DND-41 (cell line): ENCODE measurements at regions not wholly inside any gene's neighbourhood (a gene's known extent, or its start where the extent isn't known, plus 50 kb on each side); places are given as distances from the start of the nearest gene placed in this dataset.
A peak's percentile ranks its signal among the peaks of the same experiment; 100 is the strongest.

Experiments used
- ATAC-seq: fragments of 200-7000 bp; cut with Tn5 transposase; 3 replicates; pipeline ENCODE4 v1.9.1; 2021; ENCODE audit warnings: low read depth; ENCODE audit not compliant: insufficient read depth
- DNase-seq: peaks from one replicate; pipeline ENCODE4 v3.0.0-alpha.2; 2020
- H2AFZ ChIP-seq: 2 replicates; pipeline ENCODE4 v1.6.0; 2012; ENCODE audit warnings: low read depth, low read length
- H3K27ac ChIP-seq: 2 replicates; pipeline ENCODE4 v1.5.1; 2012; ENCODE audit warnings: low read length, inconsistent platforms
- H3K27me3 ChIP-seq: fragments of 200-600 bp; sonication (generic); 2 replicates; pipeline ENCODE4 v1.6.0; 2012; ENCODE audit warnings: low read length, mild to moderate bottlenecking, inconsistent platforms; ENCODE audit not compliant: insufficient read depth, poor library complexity
- H3K36me3 ChIP-seq: 2 replicates; pipeline ENCODE4 v1.5.1; 2012; ENCODE audit warnings: low read length, inconsistent platforms; ENCODE audit not compliant: insufficient read depth
- H3K4me1 ChIP-seq: 2 replicates; pipeline ENCODE4 v1.5.1; 2012; ENCODE audit warnings: mild to moderate bottlenecking, low read length; ENCODE audit not compliant: insufficient read depth
- H3K4me2 ChIP-seq: 2 replicates; pipeline ENCODE4 v1.6.0; 2012; ENCODE audit warnings: mild to moderate bottlenecking, moderate library complexity, low read length, inconsistent platforms; ENCODE audit not compliant: insufficient read depth
- H3K4me3 ChIP-seq, 2 experiments: fragments of 200-600 bp in 1 of 2; shearing (Covaris generic) in 1 of 2; 2 replicates each; pipeline ENCODE4 v1.5.1; 2012 to 2016; ENCODE audit warnings: inconsistent platforms in 2 of 2, low read length in 2 of 2, mild to moderate bottlenecking in 2 of 2, low read depth in 1 of 2, moderate library complexity in 1 of 2
- H3K79me2 ChIP-seq: 2 replicates; pipeline ENCODE4 v1.6.0; 2012; ENCODE audit warnings: low read length, inconsistent platforms; ENCODE audit not compliant: insufficient read depth
- H3K9ac ChIP-seq: 2 replicates; pipeline ENCODE4 v1.6.0; 2012; ENCODE audit warnings: low read depth, mild to moderate bottlenecking, inconsistent platforms, low read length, moderate library complexity
- H3K9me3 ChIP-seq: 2 replicates; pipeline ENCODE4 v1.5.1; 2012; ENCODE audit warnings: low read length, moderate library complexity, mild to moderate bottlenecking, inconsistent platforms; ENCODE audit not compliant: insufficient read depth, severe bottlenecking
- H4K20me1 ChIP-seq: 2 replicates; pipeline ENCODE4 v1.6.0; 2012; ENCODE audit warnings: low read length; ENCODE audit not compliant: insufficient read depth
- EZH2 ChIP-seq: IDR thresholded peaks from 3 replicates; pipeline ENCODE4 v1.6.1; 2012; ENCODE audit warnings: borderline replicate concordance, low read depth, mild to moderate bottlenecking, moderate library complexity, low read length, inconsistent platforms; ENCODE audit not compliant: severe bottlenecking
- TF ChIP-seq, protein P1 (sequence below): IDR thresholded peaks from 2 replicates; pipeline ENCODE4 v1.5.1; 2012; ENCODE audit warnings: borderline replicate concordance, low read length, moderate library complexity, mild to moderate bottlenecking; ENCODE audit not compliant: poor library complexity, severe bottlenecking; ENCODE audit errors: extremely low read depth

DNA sequence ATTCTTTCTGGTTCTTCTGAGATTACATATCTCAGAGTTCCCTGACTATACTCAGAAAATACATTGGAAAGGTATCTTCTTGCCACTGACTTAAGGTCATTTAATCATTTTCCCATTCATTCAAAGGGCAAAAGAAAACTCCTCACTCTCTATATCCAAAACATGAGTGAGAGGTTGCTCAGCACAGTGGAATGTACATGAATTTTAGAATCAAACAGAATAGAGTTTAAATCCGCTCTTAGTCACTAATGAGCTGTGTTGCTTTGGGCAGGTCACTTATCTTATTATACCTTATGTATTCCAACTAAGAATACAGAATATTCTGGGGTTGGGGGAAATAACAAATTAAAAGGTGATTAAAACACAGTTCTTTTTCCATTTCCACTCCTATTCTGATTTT is 452.6 kb upstream of the KLF12 start:
- no peaks in the 10 kb centered on the region for H4K20me1 ChIP-seq
- H2AFZ ChIP-seq, result no peak overlapping the region
- no peaks in the 10 kb centered on the region for H3K9me3 ChIP-seq
- ATAC-seq (no peak), DNase-seq (no peak)
- no peak overlapping the region for H3K4me3 ChIP-seq
- H3K27ac ChIP-seq, result no peak overlapping the region
- no peaks in the 10 kb centered on the region for H3K79me2 ChIP-seq
- H3K27me3 ChIP-seq, result no peaks in the 10 kb centered on the region
- H3K4me2 ChIP-seq, result no peak overlapping the region
- TF ChIP-seq, protein P1, sequence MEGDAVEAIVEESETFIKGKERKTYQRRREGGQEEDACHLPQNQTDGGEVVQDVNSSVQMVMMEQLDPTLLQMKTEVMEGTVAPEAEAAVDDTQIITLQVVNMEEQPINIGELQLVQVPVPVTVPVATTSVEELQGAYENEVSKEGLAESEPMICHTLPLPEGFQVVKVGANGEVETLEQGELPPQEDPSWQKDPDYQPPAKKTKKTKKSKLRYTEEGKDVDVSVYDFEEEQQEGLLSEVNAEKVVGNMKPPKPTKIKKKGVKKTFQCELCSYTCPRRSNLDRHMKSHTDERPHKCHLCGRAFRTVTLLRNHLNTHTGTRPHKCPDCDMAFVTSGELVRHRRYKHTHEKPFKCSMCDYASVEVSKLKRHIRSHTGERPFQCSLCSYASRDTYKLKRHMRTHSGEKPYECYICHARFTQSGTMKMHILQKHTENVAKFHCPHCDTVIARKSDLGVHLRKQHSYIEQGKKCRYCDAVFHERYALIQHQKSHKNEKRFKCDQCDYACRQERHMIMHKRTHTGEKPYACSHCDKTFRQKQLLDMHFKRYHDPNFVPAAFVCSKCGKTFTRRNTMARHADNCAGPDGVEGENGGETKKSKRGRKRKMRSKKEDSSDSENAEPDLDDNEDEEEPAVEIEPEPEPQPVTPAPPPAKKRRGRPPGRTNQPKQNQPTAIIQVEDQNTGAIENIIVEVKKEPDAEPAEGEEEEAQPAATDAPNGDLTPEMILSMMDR, result no peak
- no peak for TF ChIP-seq EZH2
- no peaks in the 10 kb centered on the region for H3K36me3 ChIP-seq
- no peak overlapping the region for H3K9ac ChIP-seq
- no peaks in the 10 kb centered on the region for H3K4me1 ChIP-seq

DNA sequence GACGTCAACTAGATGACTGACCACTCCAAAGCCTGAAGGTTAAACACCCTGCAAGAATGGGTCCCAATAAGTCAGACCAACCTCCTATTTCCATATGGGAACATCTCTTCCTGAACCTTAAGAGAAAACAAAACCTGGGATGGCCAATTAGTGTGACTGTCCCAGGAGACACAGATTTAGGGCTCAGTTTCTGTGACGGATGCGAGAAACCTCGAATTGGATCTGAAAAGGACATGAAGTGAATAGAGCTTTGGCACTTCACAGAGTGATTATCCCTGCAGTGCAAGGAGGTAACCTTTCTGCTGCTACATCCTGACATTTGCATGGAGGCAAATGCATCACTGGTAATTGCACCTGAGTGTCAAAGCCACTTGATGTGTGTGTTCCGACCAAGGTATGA is 442.2 kb upstream of the KLF12 start:
- Histone ChIP-seq H3K79me2 (no peaks in the 10 kb centered on the region), H3K4me1 (0 out of 2 replicates have a peak, but pooled peaks cover 2% of the 10 kb centered on the region), H3K4me3 (no peak overlapping the region), H3K36me3 (no peaks in the 10 kb centered on the region), H3K9me3 (no peaks in the 10 kb centered on the region), H3K9ac (no peak overlapping the region), H3K4me2 (no peak overlapping the region), H2AFZ (no peak overlapping the region), H3K27me3 (peaks cover 9% of the 10 kb centered on the region), H4K20me1 (no peaks in the 10 kb centered on the region), H3K27ac (no peak overlapping the region)
- TF ChIP-seq, protein P1, result no peak
- TF ChIP-seq EZH2, result no peak
- DNase-seq (no peak), ATAC-seq (no peak)

GRCh38 chr13:74575729-74576125 is 441.5 kb upstream of the KLF12 start:
- peak; percentile 58 for DNase-seq
- Histone ChIP-seq H3K27me3 (peaks cover 9% of the 10 kb centered on the region), H3K36me3 (no peaks in the 10 kb centered on the region), H3K9ac (no peak overlapping the region), H3K79me2 (no peaks in the 10 kb centered on the region), H3K9me3 (no peaks in the 10 kb centered on the region), H3K4me2 (peak overlapping the region; percentile 33; the same call in 1 of the 2 replicates), H3K27ac (no peak overlapping the region), H2AFZ (no peak overlapping the region), H3K4me1 (0 out of 2 replicates have a peak, but pooled peaks cover 2% of the 10 kb centered on the region), H3K4me3 (no peak overlapping the region), H4K20me1 (no peaks in the 10 kb centered on the region)
- ATAC-seq, result peak; percentile 93
- TF ChIP-seq, protein P1, result no peak
- no peak for TF ChIP-seq EZH2
